DND-41 (cell line): ENCODE measurements at regions not wholly inside any gene's neighbourhood (a gene's known extent, or its start where the extent isn't known, plus 50 kb on each side); places are given as distances from the start of the nearest gene placed in this dataset.

Experiments
- ATAC-seq: fragments of 200-7000 bp; cut with Tn5 transposase; 3 replicates; pipeline ENCODE4 v1.9.1; 2021; ENCODE audit warnings: low read depth; ENCODE audit not compliant: insufficient read depth
- DNase-seq: peaks from one replicate; pipeline ENCODE4 v3.0.0-alpha.2; 2020
- H2AFZ ChIP-seq: 2 replicates; pipeline ENCODE4 v1.6.0; 2012; ENCODE audit warnings: low read depth, low read length
- H3K27ac ChIP-seq: 2 replicates; pipeline ENCODE4 v1.5.1; 2012; ENCODE audit warnings: low read length, inconsistent platforms
- H3K27me3 ChIP-seq: fragments of 200-600 bp; sonication (generic); 2 replicates; pipeline ENCODE4 v1.6.0; 2012; ENCODE audit warnings: low read length, mild to moderate bottlenecking, inconsistent platforms; ENCODE audit not compliant: insufficient read depth, poor library complexity
- H3K36me3 ChIP-seq: 2 replicates; pipeline ENCODE4 v1.5.1; 2012; ENCODE audit warnings: low read length, inconsistent platforms; ENCODE audit not compliant: insufficient read depth
- H3K4me1 ChIP-seq: 2 replicates; pipeline ENCODE4 v1.5.1; 2012; ENCODE audit warnings: mild to moderate bottlenecking, low read length; ENCODE audit not compliant: insufficient read depth
- H3K4me2 ChIP-seq: 2 replicates; pipeline ENCODE4 v1.6.0; 2012; ENCODE audit warnings: mild to moderate bottlenecking, moderate library complexity, low read length, inconsistent platforms; ENCODE audit not compliant: insufficient read depth
- H3K4me3 ChIP-seq, 2 experiments: fragments of 200-600 bp in 1 of 2; shearing (Covaris generic) in 1 of 2; 2 replicates each; pipeline ENCODE4 v1.5.1; 2012 to 2016; ENCODE audit warnings: inconsistent platforms in 2 of 2, low read length in 2 of 2, mild to moderate bottlenecking in 2 of 2, low read depth in 1 of 2, moderate library complexity in 1 of 2
- H3K79me2 ChIP-seq: 2 replicates; pipeline ENCODE4 v1.6.0; 2012; ENCODE audit warnings: low read length, inconsistent platforms; ENCODE audit not compliant: insufficient read depth
- H3K9ac ChIP-seq: 2 replicates; pipeline ENCODE4 v1.6.0; 2012; ENCODE audit warnings: low read depth, mild to moderate bottlenecking, inconsistent platforms, low read length, moderate library complexity
- H3K9me3 ChIP-seq: 2 replicates; pipeline ENCODE4 v1.5.1; 2012; ENCODE audit warnings: low read length, moderate library complexity, mild to moderate bottlenecking, inconsistent platforms; ENCODE audit not compliant: insufficient read depth, severe bottlenecking
- H4K20me1 ChIP-seq: 2 replicates; pipeline ENCODE4 v1.6.0; 2012; ENCODE audit warnings: low read length; ENCODE audit not compliant: insufficient read depth
- CTCF ChIP-seq: IDR thresholded peaks from 2 replicates; pipeline ENCODE4 v1.5.1; 2012; ENCODE audit warnings: borderline replicate concordance, low read length, moderate library complexity, mild to moderate bottlenecking; ENCODE audit not compliant: poor library complexity, severe bottlenecking; ENCODE audit errors: extremely low read depth
- EZH2 ChIP-seq: IDR thresholded peaks from 3 replicates; pipeline ENCODE4 v1.6.1; 2012; ENCODE audit warnings: borderline replicate concordance, low read depth, mild to moderate bottlenecking, moderate library complexity, low read length, inconsistent platforms; ENCODE audit not compliant: severe bottlenecking

GRCh38 chr5:123810746-123811340 lies 298.9 kb downstream of the CSNK1G3 start:
- no peak overlapping the region for H3K9ac ChIP-seq
- H3K27me3 ChIP-seq = no peaks in the 10 kb centered on the region
- H4K20me1 ChIP-seq = no peaks in the 10 kb centered on the region
- no peaks in the 10 kb centered on the region for H3K9me3 ChIP-seq
- H2AFZ ChIP-seq = 0 out of 2 replicates have a peak overlapping the region, but pooled peaks have one; percentile 22
- H3K27ac ChIP-seq = no peak overlapping the region
- DNase-seq = no peak
- no peaks in the 10 kb centered on the region for H3K79me2 ChIP-seq
- H3K4me1 ChIP-seq = peaks cover 35% of the 10 kb centered on the region
- ATAC-seq = no peak
- H3K4me2 ChIP-seq = no peak overlapping the region
- H3K4me3 ChIP-seq = no peak overlapping the region
- TF ChIP-seq CTCF (no peak), EZH2 (no peak)
- no peaks in the 10 kb centered on the region for H3K36me3 ChIP-seq

GRCh38 chr5:123810253-123810652 lies 298.3 kb downstream of the CSNK1G3 start:
- H4K20me1 ChIP-seq = no peaks in the 10 kb centered on the region
- TF ChIP-seq EZH2 = no peak
- no peak for TF ChIP-seq CTCF
- ATAC-seq = no peak
- no peaks in the 10 kb centered on the region for H3K36me3 ChIP-seq
- no peak overlapping the region for H3K9ac ChIP-seq
- no peak overlapping the region for H3K4me3 ChIP-seq
- H3K27ac ChIP-seq = no peak overlapping the region
- 0 out of 2 replicates have a peak overlapping the region, but pooled peaks have one; percentile 22 for H2AFZ ChIP-seq
- H3K4me1 ChIP-seq = peaks cover 35% of the 10 kb centered on the region
- DNase-seq = no peak
- H3K27me3 ChIP-seq = no peaks in the 10 kb centered on the region
- H3K79me2 ChIP-seq = no peaks in the 10 kb centered on the region
- H3K9me3 ChIP-seq = no peaks in the 10 kb centered on the region
- H3K4me2 ChIP-seq = no peak overlapping the region

GRCh38 chr5:123809594-123810221 lies 297.7 kb downstream of the CSNK1G3 start:
- H3K9me3 ChIP-seq = no peaks in the 10 kb centered on the region
- no peak overlapping the region for H3K4me3 ChIP-seq
- no peaks in the 10 kb centered on the region for H3K27me3 ChIP-seq
- H3K9ac ChIP-seq = no peak overlapping the region
- no peak overlapping the region for H3K27ac ChIP-seq
- H4K20me1 ChIP-seq = no peaks in the 10 kb centered on the region
- H3K36me3 ChIP-seq = no peaks in the 10 kb centered on the region
- no peaks in the 10 kb centered on the region for H3K79me2 ChIP-seq
- peaks cover 31% of the 10 kb centered on the region for H3K4me1 ChIP-seq
- ATAC-seq (no peak), DNase-seq (no peak)
- TF ChIP-seq EZH2 = no peak
- TF ChIP-seq CTCF = no peak
- no peak overlapping the region for H2AFZ ChIP-seq
- no peak overlapping the region for H3K4me2 ChIP-seq
